GM18870 (cell line): ENCODE measurements at regions not wholly inside any gene's neighbourhood (a gene's known extent, or its start where the extent isn't known, plus 50 kb on each side); places are given as distances from the start of the nearest gene placed in this dataset.

Source experiments
- ATAC-seq: cut with Tn5 transposase; IDR thresholded peaks from one replicate; pipeline ENCODE4 v1.9.1; 2021; ENCODE audit warnings: moderate library complexity; ENCODE audit not compliant: unreplicated experiment

- ATAC-seq = no peak
Measured at GRCh38 chr22:49590381-49590780, 237.3 kb downstream of the BRD1 start.

GRCh38 chr22:49589811-49590210 is 237.9 kb downstream of the BRD1 start:
- no peak for ATAC-seq

GRCh38 chr22:49589301-49589700 is 238.4 kb downstream of the BRD1 start:
- no peak for ATAC-seq

GRCh38 chr22:49588739-49589138 is 238.9 kb downstream of the BRD1 start:
- ATAC-seq = no peak

DNA sequence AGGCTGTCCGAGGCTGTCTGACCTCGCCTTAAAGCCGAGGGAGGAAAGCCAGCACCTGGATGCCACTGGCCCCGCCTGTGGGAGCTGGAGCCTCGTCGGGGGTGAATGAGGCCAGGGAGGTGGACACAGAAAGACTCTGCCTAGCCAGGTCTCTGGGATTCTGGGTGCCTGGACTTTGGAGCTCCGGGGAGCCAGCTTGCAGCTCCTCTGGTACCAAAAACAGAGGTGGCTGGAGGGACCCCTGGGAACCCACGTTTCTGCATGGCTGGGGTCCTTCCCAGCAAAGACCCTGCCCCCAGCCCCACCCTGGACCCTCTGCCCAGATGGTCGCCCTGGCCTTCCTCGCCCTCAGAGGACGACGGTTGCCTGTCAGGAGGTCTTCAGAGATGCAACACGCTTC is 239.7 kb downstream of the BRD1 start:
- no peak for ATAC-seq

- no peak for ATAC-seq
Measured at GRCh38 chr22:49587421-49587820, 240.3 kb downstream of the BRD1 start.

- no peak for ATAC-seq
Measured at GRCh38 chr22:49586873-49587272, 240.8 kb downstream of the BRD1 start.

- no peak for ATAC-seq
Measured at GRCh38 chr22:49586244-49586748, 241.4 kb downstream of the BRD1 start.

DNA sequence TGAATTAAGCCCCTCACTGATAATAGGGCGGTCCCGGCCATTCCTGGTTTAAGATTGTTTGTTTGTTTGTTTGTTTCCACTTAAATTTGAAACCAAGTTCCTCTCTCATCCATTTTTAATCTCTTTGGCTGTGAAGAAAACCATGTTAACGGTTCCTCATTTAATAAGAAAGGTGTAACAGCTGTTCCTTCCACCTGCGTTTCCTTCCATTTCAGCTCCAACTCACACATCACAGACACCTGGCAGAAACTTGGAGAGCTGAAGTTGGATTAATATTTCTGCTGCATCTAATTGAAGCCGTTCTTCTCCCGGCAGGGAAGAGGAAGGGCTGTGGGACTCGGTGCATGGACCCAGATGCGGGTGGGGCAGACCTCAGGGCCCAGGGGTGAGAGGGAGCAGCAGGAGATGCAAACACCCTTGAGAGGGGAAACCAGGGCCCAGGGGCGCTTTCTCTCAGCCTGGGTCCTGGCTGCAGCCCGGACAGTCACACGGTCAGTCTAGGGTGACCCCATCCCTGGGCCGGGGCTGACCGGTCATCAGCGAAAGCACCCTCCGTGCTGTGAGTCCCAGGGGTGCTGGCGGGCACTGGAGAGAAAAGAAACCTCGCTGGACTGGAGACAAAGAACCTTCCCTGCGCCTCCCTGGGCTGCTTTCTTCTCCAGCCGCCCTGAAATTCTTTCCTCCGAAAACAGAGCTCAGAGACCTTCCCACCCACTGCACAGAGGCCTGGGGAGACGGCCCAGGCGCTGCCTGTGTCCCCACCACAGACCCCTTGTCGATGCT is 242.0 kb downstream of the BRD1 start:
- no peak for ATAC-seq

- ATAC-seq = no peak
Measured at GRCh38 chr22:49583886-49584505, 243.7 kb downstream of the BRD1 start.

- ATAC-seq = no peak
Measured at GRCh38 chr22:49583341-49583740, 244.3 kb downstream of the BRD1 start.

- no peak for ATAC-seq
Measured at GRCh38 chr22:49582678-49583077, 245.0 kb downstream of the BRD1 start.

GRCh38 chr22:49582181-49582580 is 245.5 kb downstream of the BRD1 start:
- ATAC-seq = no peak

GRCh38 chr22:49580024-49580423 is 247.6 kb downstream of the BRD1 start:
- no peak for ATAC-seq

DNA sequence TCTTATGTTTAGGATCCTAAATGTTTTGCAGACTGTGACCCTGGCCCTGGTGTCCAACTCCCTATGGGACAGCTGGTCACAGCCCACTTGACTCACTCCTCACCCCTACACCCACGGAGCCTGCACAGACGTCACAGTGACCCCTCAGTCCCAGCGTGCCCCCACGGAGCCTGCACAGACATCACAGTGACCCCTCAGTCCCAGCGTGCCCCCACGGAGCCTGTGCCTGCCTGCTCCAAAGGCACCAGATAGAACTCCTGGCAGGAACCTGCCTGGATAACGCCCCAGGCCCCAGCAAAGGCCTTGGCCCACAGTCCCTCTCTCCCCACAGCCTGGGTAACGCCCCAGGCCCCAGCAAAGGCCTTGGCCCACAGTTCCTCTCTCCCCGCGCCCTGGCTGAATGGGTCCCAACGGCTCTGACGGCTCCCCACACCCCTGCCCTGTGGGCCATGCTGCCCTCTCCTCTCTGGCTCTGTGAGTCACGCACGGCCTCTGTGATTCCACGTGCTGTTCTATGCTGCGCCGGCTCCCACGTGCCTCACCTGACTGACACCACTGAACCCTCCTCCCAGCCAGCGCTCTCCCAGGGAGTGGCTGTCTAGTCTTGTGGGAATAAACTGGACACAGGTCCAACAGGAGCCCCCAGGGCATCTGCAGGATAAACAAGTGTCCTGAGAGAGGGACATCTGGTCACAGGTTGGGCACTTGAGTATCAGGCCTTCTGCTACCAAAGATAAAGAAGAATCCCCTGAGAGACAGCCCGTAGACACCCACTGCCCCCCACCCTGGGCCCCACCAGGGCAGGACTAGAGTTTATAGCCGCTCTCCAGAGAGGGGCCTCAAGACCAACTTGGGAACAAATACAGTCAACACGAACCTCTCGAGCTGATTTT is 250.3 kb downstream of the BRD1 start:
- no peak for ATAC-seq

GRCh38 chr22:49576241-49577141 is 251.2 kb downstream of the BRD1 start:
- no peak for ATAC-seq

- ATAC-seq = no peak
Measured at GRCh38 chr22:49575703-49576081, 252.0 kb downstream of the BRD1 start.

DNA sequence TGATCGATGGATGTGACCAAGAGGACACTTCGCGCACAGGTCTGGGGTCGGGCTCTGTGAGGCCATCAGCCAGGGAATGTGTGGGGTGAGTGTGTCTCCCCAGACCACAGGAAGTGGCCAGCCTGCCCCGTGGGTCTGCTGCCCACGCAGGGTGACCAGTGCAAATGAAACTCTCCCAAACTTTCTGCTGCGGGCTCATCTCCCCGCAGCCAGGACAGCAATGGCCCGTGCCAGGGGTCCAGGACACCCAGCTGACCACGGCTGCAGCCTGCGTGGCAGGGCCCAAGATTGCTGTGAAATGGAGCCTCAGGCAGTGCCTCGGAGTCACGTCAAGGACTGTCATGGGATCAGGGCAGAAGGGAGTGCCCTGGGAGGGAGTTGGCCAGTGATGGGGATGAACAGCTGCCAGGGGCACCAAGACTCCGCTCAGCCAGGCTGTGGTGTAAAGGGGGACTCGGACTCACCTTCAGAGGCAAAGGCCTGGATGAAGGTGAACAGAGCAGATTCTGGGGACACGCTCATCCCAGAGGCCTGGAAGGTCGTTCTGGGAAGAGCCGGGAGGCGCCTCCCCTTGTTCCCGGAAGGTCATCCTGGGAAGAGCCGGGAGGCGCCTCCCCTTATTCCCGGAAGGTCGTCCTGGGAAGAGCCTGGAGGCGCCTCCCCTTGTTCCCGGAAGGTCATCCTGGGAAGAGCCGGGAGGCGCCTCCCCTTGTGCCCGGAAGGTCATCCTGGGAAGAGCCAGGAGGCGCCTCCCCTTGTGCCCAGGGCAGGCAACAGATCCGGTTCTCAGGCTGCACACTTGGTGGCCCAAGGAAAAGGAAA is 252.6 kb downstream of the BRD1 start:
- ATAC-seq = no peak

- no peak for ATAC-seq
Measured at GRCh38 chr22:49574205-49574880, 253.3 kb downstream of the BRD1 start.
